Gastroesophageal sphincter (tissue), 4 donors: ENCODE measurements at regions not wholly inside any gene's neighbourhood (a gene's known extent, or its start where the extent isn't known, plus 50 kb on each side); places are given as distances from the start of the nearest gene placed in this dataset.
"Not testable (repeated sequence)": the region's sequence is repeated elsewhere in the genome, so short reads cannot be mapped to it uniquely, and the experiment has no call there.

ENCODE experiments used
- ATAC-seq: fragments of 150-250 bp; one replicate; pipeline ENCODE4 v1.9.1; 2016; ENCODE audit warnings: mild to moderate bottlenecking, moderate library complexity
- H3K27ac ChIP-seq, 4 donors: fragments of 200-600 bp; sonication (generic) in 3 of 4; 1 replicate in 3 of 4; 2 replicates in 1 of 4; pipeline ENCODE4 v1.5.1; 2016 to 2019
- H3K27me3 ChIP-seq: fragments of 200-600 bp; sonication (generic); one replicate; pipeline ENCODE4 v1.5.1; 2019
- H3K36me3 ChIP-seq, 2 donors: fragments of 200-600 bp; sonication (generic); one replicate each; pipeline ENCODE4 v1.5.1; 2019; ENCODE audit warnings: control low read depth in 1 of 2
- H3K4me1 ChIP-seq, 3 donors: fragments of 200-600 bp; sonication (generic); 1 replicate in 2 of 3; 2 replicates in 1 of 3; pipeline ENCODE4 v1.5.1; 2016 to 2019; ENCODE audit warnings: control low read depth in 2 of 3
- H3K4me3 ChIP-seq, 2 donors: fragments of 200-600 bp; sonication (generic); one replicate each; pipeline ENCODE4 v1.5.1; 2019; ENCODE audit warnings: mild to moderate bottlenecking in 1 of 2, moderate library complexity in 1 of 2
- H3K9me3 ChIP-seq, 3 donors: fragments of 200-600 bp; sonication (generic); one replicate each; pipeline ENCODE4 v1.5.1; 2017 to 2019; ENCODE audit warnings: control low read depth in 2 of 3
- CTCF ChIP-seq, 4 experiments: fragments of 200-600 bp in 2 of 4; fragments of 450-650 bp in 2 of 4; sonication (generic) in 1 of 4; IDR thresholded peaks; one replicate each; pipeline ENCODE4 v1.5.1; 2017 to 2019; ENCODE audit warnings: antibody characterized with exemption in 4 of 4, mild to moderate bottlenecking in 2 of 4, moderate library complexity in 2 of 4
- EP300 ChIP-seq: sonication (generic); formaldehyde crosslinking; IDR thresholded peaks from one replicate; pipeline ENCODE4 v1.6.1; 2017; ENCODE audit warnings: antibody characterized with exemption, mild to moderate bottlenecking
- POLR2A ChIP-seq, 2 donors: fragments of 450-650 bp; IDR thresholded peaks; one replicate each; pipeline ENCODE4 v1.6.1; 2017; ENCODE audit warnings: antibody characterized with exemption in 2 of 2, mild to moderate bottlenecking in 2 of 2, moderate library complexity in 1 of 2
- POLR2AphosphoS5 ChIP-seq: sonication (generic); formaldehyde crosslinking; IDR thresholded peaks from one replicate; pipeline ENCODE4 v1.6.1; 2017; ENCODE audit warnings: antibody characterized with exemption
- WGBS, 2 donors: methylation state at CpG; one replicate each; pipeline ENCODE4 v1.1.5; 2018; ENCODE audit warnings: low coverage in 1 of 2; 5-methylcytosine and 5-hydroxymethylcytosine counted together

GRCh38 chr7:17043012-17043877 lies 161.5 kb upstream of the AGR3 start:
- ATAC-seq: no peak
- 28 to 59% methylated on average over 2 to 3 of the region's 3 CpGs for WGBS, 2 donors
- no peak overlapping the region for H3K4me3 ChIP-seq

GRCh38 chr7:17044396-17044795 lies 162.6 kb upstream of the AGR3 start:
- TF ChIP-seq EP300 (no peak), CTCF (IDR thresholded peaks at IDR 0.05) (no peak), POLR2A (IDR thresholded peaks at IDR 0.05) (no peak), POLR2AphosphoS5 (no peak)
- H3K9me3 ChIP-seq: no peaks in the 10 kb centered on the region
- H3K4me1 ChIP-seq: peaks cover 0 to 14% (median 8%) of the 10 kb centered on the region in 3 donors
- 92 to 94% methylated on average over 2 of the region's 2 CpGs for WGBS, 2 donors
- no peak for ATAC-seq
- no peak overlapping the region for H3K27ac ChIP-seq
- H3K36me3 ChIP-seq: no peaks in the 10 kb centered on the region
- H3K27me3 ChIP-seq: no peaks in the 10 kb centered on the region
- no peak overlapping the region for H3K4me3 ChIP-seq

More at GRCh38 chr7:17043012-17043877, 161.5 kb upstream of the AGR3 start:
- no peak for TF ChIP-seq POLR2A (IDR thresholded peaks at IDR 0.05)
- no peak for TF ChIP-seq CTCF (IDR thresholded peaks at IDR 0.05)
- no peak for TF ChIP-seq EP300
- TF ChIP-seq POLR2AphosphoS5: no peak
- H3K36me3 ChIP-seq: no peaks in the 10 kb centered on the region
- H3K9me3 ChIP-seq: no peaks in the 10 kb centered on the region
- H3K27me3 ChIP-seq: no peaks in the 10 kb centered on the region
- H3K4me1 ChIP-seq: peaks cover 0 to 14% (median 8%) of the 10 kb centered on the region in 3 donors
- H3K27ac ChIP-seq: no peak overlapping the region

- WGBS, 2 donors: 93 to 100% methylated on average over 1 to 2 of the region's 2 CpGs
- Histone ChIP-seq H3K9me3 (no peaks in the 10 kb centered on the region), H3K4me1 (peaks cover 0 to 14% (median 8%) of the 10 kb centered on the region in 3 donors), H3K27me3 (no peaks in the 10 kb centered on the region), H3K27ac (no peak overlapping the region), H3K4me3 (no peak overlapping the region), H3K36me3 (no peaks in the 10 kb centered on the region)
- TF ChIP-seq EP300 (no peak), POLR2AphosphoS5 (no peak), CTCF (IDR thresholded peaks at IDR 0.05) (no peak), POLR2A (IDR thresholded peaks at IDR 0.05) (no peak)
- no peak for ATAC-seq
These were observed 163.1 kb upstream of the AGR3 start for GRCh38 chr7:17044861-17045260.

- no peaks in the 10 kb centered on the region for H3K27me3 ChIP-seq
- no peak for TF ChIP-seq EP300
- no peak for TF ChIP-seq POLR2A (IDR thresholded peaks at IDR 0.05)
- TF ChIP-seq POLR2AphosphoS5: no peak
- TF ChIP-seq CTCF (IDR thresholded peaks at IDR 0.05): no peak
- no peaks in the 10 kb centered on the region for H3K9me3 ChIP-seq
- 88 to 92% methylated on average over 2 of the region's 2 CpGs for WGBS, 2 donors
- peaks cover 0 to 8% (median 7%) of the 10 kb centered on the region in 3 donors for H3K4me1 ChIP-seq
- ATAC-seq: no peak
- no peak overlapping the region for H3K27ac ChIP-seq
- H3K4me3 ChIP-seq: no peak overlapping the region
- no peaks in the 10 kb centered on the region for H3K36me3 ChIP-seq
These were observed 164.5 kb upstream of the AGR3 start for GRCh38 chr7:17046259-17046658.

GRCh38 chr7:17046666-17047065 lies 164.9 kb upstream of the AGR3 start:
- no peak for TF ChIP-seq POLR2AphosphoS5
- TF ChIP-seq CTCF (IDR thresholded peaks at IDR 0.05): no peak
- no peak for TF ChIP-seq EP300
- no peak for TF ChIP-seq POLR2A (IDR thresholded peaks at IDR 0.05)
- ATAC-seq: no peak
- Histone ChIP-seq H3K4me1 (peaks cover 0 to 8% (median 5%) of the 10 kb centered on the region in 3 donors), H3K36me3 (no peaks in the 10 kb centered on the region), H3K9me3 (no peaks in the 10 kb centered on the region), H3K27me3 (no peaks in the 10 kb centered on the region), H3K27ac (no peak overlapping the region), H3K4me3 (no peak overlapping the region)
- WGBS, 2 donors: 31 to 63% methylated on average over 6 of the region's 6 CpGs

- not testable (repeated sequence) for H3K4me1 ChIP-seq, H3K9me3 ChIP-seq, H3K27me3 ChIP-seq, H3K27ac ChIP-seq, ATAC-seq, H3K4me3 ChIP-seq, H3K36me3 ChIP-seq
- 80% methylated on average over 1 of the region's 9 CpGs; no CpG with 5 or more reads in 1 of the 2 donors for WGBS, 2 donors
These were observed 171.4 kb upstream of the AGR3 start for GRCh38 chr7:17053164-17053563.
